ENCODE measurements at regions not wholly inside any gene's neighbourhood (a gene's known extent, or its start where the extent isn't known, plus 50 kb on each side); places are given as distances from the start of the nearest gene placed in this dataset.

GRCh38 chr11:133694701-133695100 lies 150.6 kb downstream of the SPATA19 start:
- no peak for DNase-seq

- DNase-seq: no peak
Observed at GRCh38 chr11:133693110-133693509, 152.2 kb downstream of the SPATA19 start.

GRCh38 chr11:133692126-133692934 lies 153.0 kb downstream of the SPATA19 start:
- no peak for DNase-seq

- no peak for DNase-seq
Observed at GRCh38 chr11:133687781-133688180, 155.5 kb upstream of the OPCML start.

GRCh38 chr11:133681901-133682300 lies 149.6 kb upstream of the OPCML start:
- no peak for DNase-seq

GRCh38 chr11:133679896-133680295 lies 147.6 kb upstream of the OPCML start:
- DNase-seq: no peak

- DNase-seq: no peak
Observed at GRCh38 chr11:133678191-133678590, 145.9 kb upstream of the OPCML start.

GRCh38 chr11:133677387-133677786 lies 145.1 kb upstream of the OPCML start:
- no peak for DNase-seq

- DNase-seq: no peak
Observed at GRCh38 chr11:133676265-133676664, 144.0 kb upstream of the OPCML start.

GRCh38 chr11:133669371-133670053 lies 137.2 kb upstream of the OPCML start:
- DNase-seq: no peak

GRCh38 chr11:133663135-133663985 lies 131.1 kb upstream of the OPCML start:
- no peak for DNase-seq

- peak in 1 of 14 donors; percentile 2 for DNase-seq
Observed at GRCh38 chr11:133661846-133662245, 129.5 kb upstream of the OPCML start.

GRCh38 chr11:133660202-133660568 lies 127.9 kb upstream of the OPCML start:
- no peak for DNase-seq

- DNase-seq: no peak
Observed at GRCh38 chr11:133659538-133660201, 127.4 kb upstream of the OPCML start.

- DNase-seq: no peak
Observed at GRCh38 chr11:133657054-133657453, 124.8 kb upstream of the OPCML start.

GRCh38 chr11:133656082-133656635 lies 123.9 kb upstream of the OPCML start:
- DNase-seq: no peak

GRCh38 chr11:133654630-133655212 lies 122.4 kb upstream of the OPCML start:
- DNase-seq: no peak

- DNase-seq: no peak
Observed at GRCh38 chr11:133653336-133653735, 121.0 kb upstream of the OPCML start.

GRCh38 chr11:133650082-133650481 lies 117.8 kb upstream of the OPCML start:
- DNase-seq: no peak

- DNase-seq: no peak
Observed at GRCh38 chr11:133649040-133649439, 116.7 kb upstream of the OPCML start.

- DNase-seq: no peak
Observed at GRCh38 chr11:133639408-133639807, 107.1 kb upstream of the OPCML start.

GRCh38 chr11:133638921-133639320 lies 106.6 kb upstream of the OPCML start:
- no peak for DNase-seq
